GM21619 (cell line): ENCODE measurements at regions not wholly inside any gene's neighbourhood (a gene's known extent, or its start where the extent isn't known, plus 50 kb on each side); places are given as distances from the start of the nearest gene placed in this dataset.

Experiments used
- ATAC-seq: cut with Tn5 transposase; IDR thresholded peaks from one replicate; pipeline ENCODE4 v1.9.1; 2021; ENCODE audit not compliant: unreplicated experiment

GRCh38 chrX:57204306-57204705 lies 67.1 kb upstream of the SPIN2A start:
- no peak for ATAC-seq

GRCh38 chrX:57211906-57212305 lies 74.6 kb upstream of the FAAH2 start:
- ATAC-seq, result no peak

- no peak for ATAC-seq
Measured at GRCh38 chrX:57227691-57228090, 58.8 kb upstream of the FAAH2 start.

GRCh38 chrX:57232658-57233360 lies 53.7 kb upstream of the FAAH2 start:
- ATAC-seq, result peak; percentile 56
